GM21825 (cell line): ENCODE measurements at regions not wholly inside any gene's neighbourhood (a gene's known extent, or its start where the extent isn't known, plus 50 kb on each side); places are given as distances from the start of the nearest gene placed in this dataset.

Source experiments
- ATAC-seq: cut with Tn5 transposase; IDR thresholded peaks from one replicate; pipeline ENCODE4 v1.9.1; 2021; ENCODE audit warnings: mild to moderate bottlenecking, moderate library complexity; ENCODE audit not compliant: unreplicated experiment

GRCh38 chr4:108370291-108371141 is 201.8 kb upstream of the LEF1 start:
- ATAC-seq: no peak

- ATAC-seq: no peak
Observed at GRCh38 chr4:108369035-108369655, 200.4 kb upstream of the LEF1 start.

- ATAC-seq: no peak
Observed at GRCh38 chr4:108367751-108368150, 199.0 kb upstream of the LEF1 start.

- no peak for ATAC-seq
Observed at GRCh38 chr4:108366716-108367115, 198.0 kb upstream of the LEF1 start.

DNA sequence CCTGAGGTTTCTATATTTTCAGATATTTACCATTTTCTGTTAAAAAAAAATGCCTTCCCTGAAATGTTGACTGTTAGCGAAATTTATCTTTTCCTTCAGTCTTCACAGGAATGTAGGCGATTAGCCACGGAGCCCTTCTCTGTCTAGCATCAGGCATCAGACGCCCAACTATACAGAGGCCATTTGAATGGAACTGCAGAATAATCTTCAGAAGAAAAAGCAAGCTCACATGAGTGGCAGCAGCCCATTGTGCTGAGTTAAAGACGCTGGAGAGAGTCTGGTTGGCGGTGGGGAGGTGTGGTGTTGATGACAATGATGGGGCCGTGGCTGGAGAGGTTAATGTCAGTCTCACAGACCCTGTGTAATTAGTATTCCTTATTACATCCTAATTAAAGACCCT is 196.8 kb upstream of the LEF1 start:
- no peak for ATAC-seq

- no peak for ATAC-seq
Observed at GRCh38 chr4:108361886-108362285, 193.2 kb upstream of the LEF1 start.

DNA sequence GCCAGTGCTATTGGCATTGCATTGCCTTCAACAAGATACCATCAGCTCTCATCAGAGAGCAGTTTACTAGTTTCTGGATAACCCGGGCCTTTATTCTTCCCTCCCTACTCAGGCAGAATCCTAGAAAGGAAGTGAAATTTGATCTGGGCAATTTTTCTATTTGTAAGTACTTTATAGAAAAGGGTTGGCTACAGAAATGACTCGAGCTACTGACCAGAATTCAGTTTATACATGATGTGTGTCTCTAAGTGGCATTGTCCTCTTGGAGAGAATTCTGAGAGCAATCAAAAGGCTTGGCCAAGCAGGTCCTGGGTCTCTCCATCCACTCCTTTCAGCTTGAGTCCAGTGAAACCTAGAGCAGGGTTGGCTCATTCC is 192.7 kb upstream of the LEF1 start:
- no peak for ATAC-seq

DNA sequence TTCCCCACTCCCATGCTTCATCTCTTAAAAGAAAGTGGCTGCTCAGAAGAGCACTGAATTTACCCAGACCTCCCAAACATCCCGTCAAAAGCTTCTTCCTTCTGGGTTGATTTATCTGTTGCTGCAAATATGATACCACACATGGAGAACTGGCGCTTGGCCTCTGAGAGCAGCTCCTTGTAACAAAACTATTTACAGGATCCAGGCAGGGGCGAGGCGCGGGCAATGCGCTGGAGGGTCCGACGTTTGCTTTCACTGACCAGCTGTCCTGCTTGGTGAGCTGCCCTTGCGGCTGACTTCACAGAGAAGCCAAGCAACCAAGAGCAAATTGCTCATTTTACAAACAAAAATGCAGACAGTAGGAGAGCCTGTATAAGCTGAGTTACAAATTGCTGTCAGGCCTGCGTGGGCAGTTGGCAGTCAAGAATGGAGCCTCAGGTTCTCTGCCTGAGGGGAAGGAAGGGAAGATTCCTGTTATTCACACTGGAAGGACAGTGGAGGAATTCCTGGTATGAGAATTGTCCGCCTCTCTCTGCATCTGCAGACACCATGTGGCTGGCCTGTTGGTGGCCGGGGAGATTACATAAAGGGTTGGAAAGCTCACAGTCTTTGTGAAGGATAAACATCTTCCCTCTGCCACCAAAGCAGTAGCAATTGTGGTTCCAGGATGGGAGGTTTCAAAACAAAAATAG is 192.2 kb upstream of the LEF1 start:
- ATAC-seq: no peak

DNA sequence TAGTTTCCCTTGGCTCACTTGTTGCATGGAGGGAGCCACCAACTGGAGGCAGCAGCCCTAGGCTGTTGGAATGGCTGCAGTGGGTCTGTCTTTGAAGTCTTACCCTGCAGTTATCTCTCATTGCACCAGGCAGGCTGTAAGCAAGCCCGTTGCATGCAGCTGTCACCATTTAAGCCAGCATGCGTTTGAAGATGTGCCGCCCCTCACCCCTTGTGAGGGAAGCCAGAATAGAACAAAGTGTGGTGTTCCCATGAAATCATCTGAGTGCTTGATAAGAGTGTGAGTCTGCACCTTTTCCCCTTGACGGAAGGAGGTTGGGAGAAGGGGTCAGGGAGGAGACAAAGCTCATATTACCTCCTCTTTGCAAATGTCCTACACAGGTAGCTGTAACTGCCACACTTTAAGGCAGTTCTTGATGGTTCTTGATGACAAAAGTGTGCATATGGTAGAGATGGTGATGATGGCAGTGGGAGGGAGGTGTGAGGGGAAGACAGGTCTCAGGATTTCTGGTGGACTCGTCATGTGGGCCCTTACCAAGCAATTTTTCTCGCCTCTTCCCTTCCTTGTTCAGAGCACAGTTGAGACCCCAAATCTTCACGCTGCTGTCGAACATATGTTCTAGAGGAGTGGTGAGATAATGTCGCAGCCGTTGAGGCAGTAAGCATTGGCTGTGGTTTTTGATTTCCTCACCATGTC is 191.4 kb upstream of the LEF1 start:
- ATAC-seq: no peak

GRCh38 chr4:108359130-108359985 is 190.6 kb upstream of the LEF1 start:
- ATAC-seq: no peak

DNA sequence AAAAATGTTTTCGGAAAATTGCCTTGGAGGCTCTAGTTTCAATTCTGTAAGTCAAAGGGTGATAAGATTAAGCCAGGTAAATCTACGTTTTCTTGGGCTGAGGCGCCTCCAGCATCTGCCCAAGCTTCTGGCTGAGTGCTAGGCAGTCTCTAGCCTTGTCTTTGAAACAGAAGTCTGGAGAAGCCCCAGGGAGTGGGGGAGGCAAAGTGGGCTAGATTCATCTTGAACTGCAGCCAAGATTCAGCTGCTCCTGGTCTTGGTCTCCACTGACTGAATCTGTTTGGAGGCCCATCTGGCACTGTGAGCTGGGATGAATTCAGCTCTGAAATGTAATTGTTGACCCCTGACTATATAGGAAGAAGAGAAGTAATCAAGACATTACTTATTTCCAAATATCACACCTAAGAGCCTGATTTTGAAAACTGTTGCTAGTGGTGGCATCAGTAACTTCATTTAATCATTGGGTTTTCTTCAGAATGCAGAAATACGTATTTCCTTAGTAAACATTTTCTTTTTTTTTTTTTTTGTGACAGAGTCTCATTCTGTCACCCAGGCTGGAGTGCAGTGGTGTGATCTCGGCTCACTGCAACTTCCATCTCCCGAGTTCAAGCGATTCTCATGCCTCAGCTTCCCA is 187.3 kb upstream of the LEF1 start:
- ATAC-seq: no peak

DNA sequence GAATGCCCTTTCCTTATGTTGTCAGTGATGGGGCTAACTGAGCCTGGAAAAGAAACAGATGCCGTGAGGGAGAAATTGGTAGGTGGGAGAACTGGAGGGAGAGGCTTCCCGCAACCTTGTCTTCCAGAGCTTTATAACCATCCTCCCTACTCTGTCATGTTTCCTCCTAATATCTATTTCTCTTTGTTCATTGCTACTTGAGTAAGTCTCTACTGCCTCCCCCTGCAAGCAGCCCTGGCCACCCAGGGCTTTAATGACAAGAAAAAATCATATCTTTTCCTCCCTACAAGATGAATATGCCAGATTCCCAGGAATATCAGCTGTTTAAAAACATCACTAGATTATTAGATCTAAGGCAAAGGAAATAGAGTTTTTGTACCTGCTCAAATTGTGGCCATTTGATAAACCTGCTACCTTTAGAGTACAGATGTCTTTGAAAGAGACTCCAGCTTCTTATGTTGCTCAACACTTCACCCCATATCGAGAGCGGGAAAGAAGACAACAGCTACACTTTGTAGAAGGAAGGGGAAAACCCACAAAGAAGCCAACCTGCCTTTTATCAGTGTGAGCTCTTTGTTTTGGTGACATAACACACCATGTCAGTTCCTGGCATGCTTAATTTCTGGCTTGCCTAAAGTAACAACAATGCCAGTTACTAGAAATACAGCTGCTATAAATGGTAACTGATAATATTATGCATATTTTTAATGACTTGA is 186.6 kb upstream of the LEF1 start:
- ATAC-seq: no peak

DNA sequence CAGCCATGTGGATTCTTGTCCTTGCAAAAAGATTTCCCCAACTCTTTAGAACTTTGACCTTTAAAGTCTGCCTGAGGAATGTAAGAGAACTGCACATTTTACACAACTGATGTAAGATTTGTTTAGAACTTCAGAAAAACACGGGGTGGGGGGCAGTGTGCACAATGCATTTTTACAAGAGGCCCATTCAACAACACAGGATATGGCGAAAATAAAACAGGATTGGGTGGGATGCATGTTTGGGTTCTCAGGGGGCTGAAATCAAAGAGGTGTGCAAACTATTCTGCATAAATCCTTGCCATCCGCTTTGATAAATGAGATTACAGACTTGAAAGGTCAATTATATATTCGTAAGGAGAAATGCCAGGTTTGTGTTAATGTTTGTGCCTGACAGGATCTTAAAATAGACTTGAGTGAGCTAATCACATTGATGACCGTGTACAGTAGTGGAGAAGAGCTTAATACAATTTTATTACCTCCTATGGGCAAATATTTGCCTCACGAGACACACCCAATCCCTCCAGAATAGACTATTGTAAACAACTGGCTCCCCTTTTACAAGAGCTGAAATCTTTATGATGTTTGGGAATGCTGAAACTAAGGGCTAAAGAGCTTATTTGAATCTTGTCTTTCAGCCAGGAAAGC is 184.1 kb upstream of the LEF1 start:
- ATAC-seq: no peak

- no peak for ATAC-seq
Observed at GRCh38 chr4:108351791-108352190, 183.1 kb upstream of the LEF1 start.

DNA sequence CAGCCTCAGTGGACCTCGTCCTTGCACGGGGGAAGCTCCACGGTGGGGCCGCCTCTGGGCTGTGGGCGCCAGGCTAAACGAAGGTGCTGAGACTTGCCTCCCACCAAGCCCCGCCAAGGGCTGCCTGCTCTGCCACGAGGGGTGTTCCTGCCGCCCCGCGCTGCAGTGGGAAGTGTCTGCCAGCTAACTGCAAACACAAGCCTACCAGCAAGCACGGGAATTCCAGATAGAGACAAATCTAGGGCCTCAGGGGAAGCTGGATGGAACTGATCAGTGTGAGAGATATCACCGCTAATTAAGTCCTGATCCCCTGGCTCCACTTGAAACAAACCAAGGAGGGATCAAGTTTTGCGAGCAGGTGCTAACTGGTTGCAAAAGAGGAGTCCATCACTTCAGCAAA is 181.6 kb upstream of the LEF1 start:
- no peak for ATAC-seq

DNA sequence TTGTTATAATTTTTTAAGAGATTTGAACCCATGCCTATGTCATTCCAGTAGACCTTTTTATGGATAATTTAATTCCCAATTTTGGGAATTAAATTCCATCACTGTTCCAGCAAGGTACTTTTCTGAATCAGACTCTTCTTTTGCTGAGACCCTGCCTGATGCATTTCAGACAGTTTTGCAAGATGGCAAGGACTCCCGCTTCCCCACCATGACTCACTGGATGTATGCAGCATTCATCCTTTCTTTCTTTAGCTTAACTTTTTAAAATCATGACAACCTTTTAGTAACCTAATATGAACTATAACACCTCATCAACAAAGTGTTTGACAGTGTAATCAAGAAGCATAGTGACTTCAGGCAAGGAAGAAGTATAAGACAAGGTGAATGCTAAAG is 178.1 kb upstream of the LEF1 start:
- ATAC-seq: no peak

GRCh38 chr4:108345862-108346817 is 177.4 kb upstream of the LEF1 start:
- ATAC-seq: no peak
